HG03571 (cell line): ENCODE measurements at regions not wholly inside any gene's neighbourhood (a gene's known extent, or its start where the extent isn't known, plus 50 kb on each side); places are given as distances from the start of the nearest gene placed in this dataset.
"Not testable (repeated sequence)": the region's sequence is repeated elsewhere in the genome, so short reads cannot be mapped to it uniquely, and the experiment has no call there.

ENCODE experiments used
- ATAC-seq: cut with Tn5 transposase; IDR thresholded peaks from one replicate; pipeline ENCODE4 v1.9.1; 2021; ENCODE audit not compliant: unreplicated experiment

- no peak for ATAC-seq
These were observed 485.6 kb upstream of the IL12A start for GRCh38 chr3:159502986-159503385.

- ATAC-seq, result not testable (repeated sequence)
These were observed 477.6 kb upstream of the IL12A start for GRCh38 chr3:159510988-159511387.

GRCh38 chr3:159513444-159513843 lies 475.2 kb upstream of the IL12A start:
- ATAC-seq, result no peak

GRCh38 chr3:159513867-159514380 lies 474.7 kb upstream of the IL12A start:
- no peak for ATAC-seq

GRCh38 chr3:159517105-159517504 lies 471.5 kb upstream of the IL12A start:
- ATAC-seq, result no peak

GRCh38 chr3:159520638-159521037 lies 468.0 kb upstream of the IL12A start:
- ATAC-seq, result no peak

- no peak for ATAC-seq
These were observed 466.4 kb upstream of the IL12A start for GRCh38 chr3:159522276-159522675.

GRCh38 chr3:159528251-159528895 lies 460.3 kb upstream of the IL12A start:
- no peak for ATAC-seq

- ATAC-seq, result no peak
These were observed 456.1 kb upstream of the IL12A start for GRCh38 chr3:159532577-159532976.

GRCh38 chr3:159534496-159534895 lies 454.1 kb upstream of the IL12A start:
- ATAC-seq, result no peak

- no peak for ATAC-seq
These were observed 451.8 kb upstream of the IL12A start for GRCh38 chr3:159536876-159537275.

- no peak for ATAC-seq
These were observed 450.1 kb upstream of the IL12A start for GRCh38 chr3:159538507-159538906.

- ATAC-seq, result no peak
These were observed 447.6 kb upstream of the IL12A start for GRCh38 chr3:159540882-159541495.

- no peak for ATAC-seq
These were observed 439.8 kb upstream of the IL12A start for GRCh38 chr3:159548675-159549335.

- no peak for ATAC-seq
These were observed 433.4 kb upstream of the IL12A start for GRCh38 chr3:159555205-159555604.

- no peak for ATAC-seq
These were observed 428.9 kb upstream of the IL12A start for GRCh38 chr3:159559771-159560170.

- ATAC-seq, result no peak
These were observed 428.2 kb upstream of the IL12A start for GRCh38 chr3:159560214-159560979.

- ATAC-seq, result no peak
These were observed 423.3 kb upstream of the IL12A start for GRCh38 chr3:159565313-159565712.

- ATAC-seq, result no peak
These were observed 405.0 kb upstream of the IL12A start for GRCh38 chr3:159583662-159584061.

- no peak for ATAC-seq
These were observed 404.2 kb upstream of the IL12A start for GRCh38 chr3:159584421-159584820.

GRCh38 chr3:159586571-159587202 lies 401.9 kb upstream of the IL12A start:
- no peak for ATAC-seq
